ENCODE measurements at regions not wholly inside any gene's neighbourhood (a gene's known extent, or its start where the extent isn't known, plus 50 kb on each side); places are given as distances from the start of the nearest gene placed in this dataset.
A peak's percentile ranks its signal among the peaks of the same experiment; 100 is the strongest.
"Not testable (repeated sequence)": the region's sequence is repeated elsewhere in the genome, so short reads cannot be mapped to it uniquely, and the experiment has no call there.

- DNase-seq (ENCODE audit: low read depth): peak; percentile 42
Observed at GRCh38 chr4:27638163-27638915, 777.7 kb downstream of the STIM2 start.

GRCh38 chr4:27643101-27643500 is 782.5 kb downstream of the STIM2 start:
- no peak for DNase-seq (ENCODE audit: low read depth)

DNA sequence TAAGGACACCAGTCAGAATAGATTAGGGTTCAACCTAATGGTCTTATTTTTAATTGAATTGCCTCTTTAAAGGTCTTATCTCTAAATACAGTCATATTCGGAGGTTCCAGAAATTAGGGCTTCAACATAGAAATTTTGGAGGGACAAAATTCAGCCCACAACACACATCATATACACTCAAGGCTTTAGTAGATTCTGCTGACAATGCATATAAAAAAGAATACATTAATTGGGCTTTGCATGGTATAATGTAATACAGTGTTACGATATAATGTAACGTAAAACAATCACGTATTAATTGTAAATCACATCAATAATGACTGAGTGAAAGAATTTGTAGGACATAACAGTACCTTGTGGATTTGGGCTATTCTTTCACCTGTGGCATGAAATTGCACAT is 787.8 kb downstream of the STIM2 start:
- no peak for DNase-seq (ENCODE audit: low read depth)

DNA sequence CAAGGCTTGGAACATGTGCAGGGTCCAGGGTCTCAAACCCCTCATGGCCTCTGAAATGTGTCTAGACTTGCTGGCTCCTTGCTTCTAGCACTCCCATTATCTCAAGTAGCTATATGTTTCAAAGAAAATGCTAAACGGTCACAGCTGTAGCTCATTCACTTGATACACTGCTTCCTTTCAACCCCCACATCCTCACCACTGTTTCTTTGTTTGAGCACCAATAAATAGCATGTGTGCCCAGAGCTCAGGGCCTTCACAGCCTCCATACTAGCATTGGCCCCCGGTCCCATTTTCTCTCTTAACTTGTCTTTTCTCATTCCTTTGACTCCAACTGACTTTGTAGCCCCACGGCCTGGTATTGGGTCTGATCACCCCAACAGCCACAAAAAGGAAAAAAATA is 801.8 kb downstream of the STIM2 start:
- DNase-seq (ENCODE audit: low read depth): no peak

DNA sequence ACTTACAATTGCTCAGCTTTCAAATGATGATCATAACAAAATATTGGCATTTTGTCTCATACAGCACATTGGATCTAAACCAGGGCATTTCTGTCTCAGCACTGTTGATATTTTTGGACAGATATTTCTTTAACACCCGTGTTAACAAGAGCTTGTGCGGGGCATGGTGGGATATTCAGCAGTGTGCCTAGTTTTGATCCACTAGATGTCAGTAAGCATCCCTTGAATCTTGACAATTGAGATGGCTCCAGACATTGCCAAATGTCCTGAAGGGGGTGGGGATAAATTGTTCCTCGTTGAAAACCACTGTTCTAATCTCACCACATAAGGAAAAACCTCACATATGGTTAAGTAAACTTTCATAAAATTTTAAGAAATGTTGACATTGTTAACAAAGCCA is 806.3 kb downstream of the STIM2 start:
- DNase-seq (ENCODE audit: low read depth): no peak

DNA sequence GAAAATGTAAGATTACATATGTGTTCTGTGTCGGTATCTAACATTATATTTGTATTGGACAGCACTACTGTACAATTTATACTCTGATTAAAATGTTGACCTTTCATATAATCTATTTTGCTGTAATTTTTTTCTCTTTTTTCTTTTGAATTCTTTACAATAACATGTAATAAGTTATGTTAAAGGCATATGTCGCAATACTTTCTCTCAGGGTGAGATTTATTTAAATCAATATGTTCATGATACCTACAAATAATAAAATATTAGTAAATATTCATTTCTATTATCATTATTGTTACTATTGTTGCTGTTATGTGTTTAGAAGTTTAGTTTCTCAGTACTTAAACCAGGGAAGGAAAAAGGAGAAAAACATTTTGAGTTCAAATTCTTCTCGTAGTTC is 807.4 kb downstream of the STIM2 start:
- DNase-seq (ENCODE audit: low read depth): no peak

- DNase-seq (ENCODE audit: low read depth): no peak
Observed at GRCh38 chr4:27678027-27678426, 817.4 kb downstream of the STIM2 start.

GRCh38 chr4:27684610-27685011 is 824.0 kb downstream of the STIM2 start:
- no peak for DNase-seq (ENCODE audit: low read depth)

DNA sequence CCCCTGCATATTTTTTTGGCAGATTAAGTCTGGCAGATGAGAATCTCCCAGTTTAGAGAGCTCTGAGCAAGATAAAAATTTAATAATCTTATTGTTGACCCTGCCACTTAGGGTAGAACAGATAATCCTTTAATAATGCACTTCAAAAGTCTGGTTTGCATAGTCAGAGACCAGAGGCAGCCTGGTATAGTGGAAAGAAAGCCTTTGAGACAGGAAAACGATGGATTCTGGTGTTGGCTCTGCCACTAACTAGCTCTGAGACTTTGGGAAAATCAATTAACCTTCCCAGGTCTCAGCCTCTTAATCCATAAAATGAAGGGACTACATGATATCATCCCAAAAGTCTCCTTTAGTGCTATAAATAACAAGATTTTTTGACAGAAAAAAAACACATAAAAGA is 824.5 kb downstream of the STIM2 start:
- DNase-seq (ENCODE audit: low read depth): no peak

- DNase-seq (ENCODE audit: low read depth): no peak
Observed at GRCh38 chr4:27685947-27686346, 825.3 kb downstream of the STIM2 start.

- DNase-seq (ENCODE audit: low read depth): no peak
Observed at GRCh38 chr4:27692158-27692557, 831.5 kb downstream of the STIM2 start.

DNA sequence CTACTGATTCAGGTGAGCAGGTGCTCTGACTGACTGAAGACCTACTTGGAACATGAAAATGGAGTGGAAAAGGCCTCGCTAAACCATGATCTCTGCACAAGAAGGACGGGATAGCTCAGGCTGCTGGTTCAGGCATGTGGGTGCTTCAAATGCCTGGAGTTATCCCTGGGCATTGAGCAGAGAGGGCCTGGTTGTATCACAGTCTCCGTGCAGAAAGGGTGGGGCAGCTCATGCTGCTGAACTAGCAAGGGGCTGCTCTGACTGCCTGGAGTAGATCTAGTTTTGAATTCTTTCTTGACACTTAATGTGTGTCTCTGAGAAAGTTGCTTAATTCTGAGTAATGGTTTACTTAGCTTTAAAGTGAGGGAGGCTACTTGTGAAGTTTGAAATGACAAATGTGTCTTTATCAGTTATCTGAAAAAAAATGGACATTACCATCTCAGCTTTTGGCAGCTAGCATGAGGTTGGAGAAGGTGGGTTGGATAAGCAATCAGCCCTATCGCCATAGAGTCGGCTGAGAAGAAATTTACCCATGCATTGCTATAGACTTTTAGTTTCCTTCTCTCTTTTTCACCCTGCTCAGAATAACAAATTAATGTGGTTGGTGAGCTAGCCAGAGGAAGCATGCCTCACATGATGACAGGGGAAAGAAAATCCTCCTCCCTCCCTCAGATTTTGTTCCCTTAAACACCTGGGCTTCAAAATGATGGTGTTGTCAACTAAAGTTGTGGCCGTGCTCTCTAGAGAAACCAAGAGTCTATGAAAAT is 832.4 kb downstream of the STIM2 start:
- no peak for DNase-seq (ENCODE audit: low read depth)

- DNase-seq (ENCODE audit: low read depth): not testable (repeated sequence)
Observed at GRCh38 chr4:27696257-27696656, 835.6 kb downstream of the STIM2 start.

DNA sequence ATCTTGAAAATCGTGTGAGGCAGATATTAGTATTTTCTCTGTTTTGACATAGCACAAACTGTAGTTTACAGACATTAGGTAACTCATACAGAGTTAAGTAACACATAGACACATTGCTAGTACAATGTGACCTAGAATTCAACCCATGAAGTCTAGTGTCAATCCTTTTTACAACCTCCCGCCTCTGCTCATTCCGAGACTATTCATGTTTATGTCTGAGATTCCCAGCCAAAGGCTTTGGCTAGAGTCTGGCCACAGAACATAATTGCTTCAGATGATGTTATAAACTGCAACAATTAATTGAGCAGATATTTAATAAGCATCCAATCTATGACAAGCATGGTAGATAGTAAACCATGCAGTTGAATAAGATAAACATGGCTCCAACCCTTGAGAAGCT is 841.0 kb downstream of the STIM2 start:
- DNase-seq (ENCODE audit: low read depth): no peak

- no peak for DNase-seq (ENCODE audit: low read depth)
Observed at GRCh38 chr4:27702730-27703431, 842.2 kb downstream of the STIM2 start.

GRCh38 chr4:27703771-27704170 is 843.1 kb downstream of the STIM2 start:
- DNase-seq (ENCODE audit: low read depth): no peak

GRCh38 chr4:27711041-27711440 is 850.4 kb downstream of the STIM2 start:
- DNase-seq (ENCODE audit: low read depth): no peak

DNA sequence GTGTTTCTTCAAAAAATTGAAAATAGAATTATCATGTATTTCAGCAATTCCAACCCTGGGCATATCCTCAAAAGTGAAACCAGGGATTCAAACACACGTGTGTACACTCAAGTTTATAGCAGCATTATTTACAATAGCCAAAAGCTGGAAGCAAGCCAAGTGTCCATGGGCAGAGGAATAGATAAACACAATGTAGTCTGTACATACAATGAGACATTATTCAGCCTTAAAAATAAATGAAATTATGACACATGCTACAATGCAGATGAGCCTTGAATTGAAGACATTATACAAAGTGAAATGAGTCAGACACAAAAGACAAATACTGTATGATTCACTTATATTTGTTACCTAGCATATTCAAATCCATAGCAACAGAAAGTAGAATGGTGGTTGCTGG is 853.4 kb downstream of the STIM2 start:
- no peak for DNase-seq (ENCODE audit: low read depth)

- DNase-seq (ENCODE audit: low read depth): no peak
Observed at GRCh38 chr4:27716693-27717430, 856.2 kb downstream of the STIM2 start.

GRCh38 chr4:27717431-27717755 is 856.8 kb downstream of the STIM2 start:
- DNase-seq (ENCODE audit: low read depth): no peak

DNA sequence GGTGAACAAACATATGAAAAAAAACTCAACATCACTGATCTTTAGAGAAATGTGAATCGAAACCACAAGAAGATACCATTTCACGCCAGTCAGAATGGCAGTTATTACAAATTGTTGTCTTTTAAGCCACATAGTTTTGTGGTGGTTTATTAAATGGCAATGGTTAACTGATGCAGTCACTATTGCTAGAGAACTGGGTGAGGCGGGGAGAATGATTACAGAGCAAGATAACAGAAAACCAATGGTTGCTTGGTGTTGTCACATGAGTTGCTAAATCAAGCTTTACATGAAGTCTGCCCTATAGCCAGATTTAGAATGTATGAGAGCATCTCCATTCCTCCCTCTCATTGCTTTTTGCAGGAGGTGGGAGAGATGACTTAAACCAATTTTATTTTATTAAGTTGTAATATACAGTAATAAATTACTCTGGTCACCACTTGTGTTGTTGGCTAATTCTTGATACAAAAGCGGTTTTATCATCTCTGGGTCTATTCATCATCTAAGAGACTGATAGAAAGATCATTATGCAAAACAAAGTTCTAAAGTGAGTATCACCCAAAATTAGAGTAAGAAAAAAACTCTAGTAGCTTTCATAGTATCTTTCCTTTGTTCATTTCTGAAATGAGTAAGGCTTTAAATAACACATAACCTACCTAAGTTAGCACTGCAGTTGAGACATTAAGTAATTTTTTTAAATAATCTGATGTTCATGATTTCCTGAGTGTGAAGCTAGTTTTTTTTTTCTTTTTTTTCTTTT is 859.5 kb downstream of the STIM2 start:
- no peak for DNase-seq (ENCODE audit: low read depth)

- DNase-seq (ENCODE audit: low read depth): no peak
Observed at GRCh38 chr4:27721193-27721592, 860.6 kb downstream of the STIM2 start.

All from HS-5 (cell line).